GM23338 (cell line): ENCODE measurements at regions not wholly inside any gene's neighbourhood (a gene's known extent, or its start where the extent isn't known, plus 50 kb on each side); places are given as distances from the start of the nearest gene placed in this dataset.

Experiments used
- CREB1 ChIP-seq: fragments of 250-450 bp; sonication (Bioruptor Pico); IDR thresholded peaks from 2 replicates; pipeline ENCODE4 v1.5.0; 2020; ENCODE audit warnings: low read depth, mild to moderate bottlenecking, moderate library complexity
- ETS1 ChIP-seq: IDR thresholded peaks from 2 replicates; pipeline ENCODE4 v1.6.1; 2016; ENCODE audit warnings: antibody characterized with exemption
- EZH2 ChIP-seq: fragments of 200-600 bp; sonication (generic); IDR thresholded peaks from one replicate; pipeline ENCODE4 v1.8.0; 2017; ENCODE audit warnings: antibody characterized with exemption, mild to moderate bottlenecking, low read depth; ENCODE audit not compliant: unreplicated experiment
- EZH2phosphoT487 ChIP-seq: fragments of 200-600 bp; sonication (generic); IDR thresholded peaks from one replicate; pipeline ENCODE4 v1.8.1; 2018; ENCODE audit warnings: antibody characterized with exemption; ENCODE audit not compliant: unreplicated experiment
- JUNB ChIP-seq: IDR thresholded peaks from one replicate; pipeline ENCODE4 v1.6.1; 2016; ENCODE audit warnings: antibody characterized with exemption; ENCODE audit not compliant: unreplicated experiment
- NANOG ChIP-seq: IDR thresholded peaks from 2 replicates; pipeline ENCODE4 v1.6.1; 2016; ENCODE audit warnings: antibody characterized with exemption, borderline replicate concordance
- POLR2AphosphoS5 ChIP-seq: IDR thresholded peaks from 2 replicates; pipeline ENCODE4 v1.6.1; 2016; ENCODE audit warnings: antibody characterized with exemption, low read depth
- STAT1 ChIP-seq: IDR thresholded peaks from one replicate; pipeline ENCODE4 v1.6.1; 2016; ENCODE audit warnings: antibody characterized with exemption; ENCODE audit not compliant: unreplicated experiment
- ZNF114 ChIP-seq: fragments of 250-450 bp; sonication (Bioruptor Pico); IDR thresholded peaks from 2 replicates; pipeline ENCODE4 v1.5.0; 2020; ENCODE audit warnings: mild to moderate bottlenecking, moderate library complexity
- ZNF331 ChIP-seq: fragments of 250-450 bp; sonication (Bioruptor Pico); IDR thresholded peaks from 2 replicates; pipeline ENCODE4 v1.5.0; 2020; ENCODE audit warnings: low read depth, mild to moderate bottlenecking, moderate library complexity
- TF ChIP-seq, protein P1 (sequence below), 2 experiments: fragments of 200-600 bp in 1 of 2; sonication (generic) in 1 of 2; conservative IDR thresholded peaks; 2 replicates each; pipeline versions ENCODE4 v1.5.1 to v1.6.1; 2016 to 2017; ENCODE audit warnings: antibody characterized with exemption in 2 of 2, low read depth in 2 of 2, mild to moderate bottlenecking in 2 of 2, moderate library complexity in 1 of 2
- TF ChIP-seq, protein P2 (sequence below): IDR thresholded peaks from one replicate; pipeline ENCODE4 v1.6.1; 2018; ENCODE audit warnings: antibody characterized with exemption; ENCODE audit not compliant: unreplicated experiment

DNA sequence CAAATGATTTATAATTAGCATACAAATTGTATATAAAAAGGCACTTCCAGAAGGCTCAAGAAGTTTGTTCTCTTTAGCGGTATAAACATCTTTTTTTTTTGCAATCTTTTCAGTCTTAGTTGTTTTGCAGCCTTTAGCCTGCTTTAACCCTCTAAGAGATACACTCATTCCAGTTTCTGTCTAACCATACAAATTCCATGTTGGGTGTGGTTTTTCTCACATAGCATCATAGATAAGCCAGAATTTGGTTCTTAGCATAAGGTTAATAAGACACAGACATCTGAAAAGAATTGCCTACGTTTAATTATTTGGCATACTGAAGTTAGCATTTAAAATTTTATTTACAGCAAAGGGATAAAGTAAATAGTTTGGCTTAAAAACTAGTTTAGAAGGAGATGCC lies 92.5 kb upstream of the NPVF start:
- TF ChIP-seq, protein P1, sequence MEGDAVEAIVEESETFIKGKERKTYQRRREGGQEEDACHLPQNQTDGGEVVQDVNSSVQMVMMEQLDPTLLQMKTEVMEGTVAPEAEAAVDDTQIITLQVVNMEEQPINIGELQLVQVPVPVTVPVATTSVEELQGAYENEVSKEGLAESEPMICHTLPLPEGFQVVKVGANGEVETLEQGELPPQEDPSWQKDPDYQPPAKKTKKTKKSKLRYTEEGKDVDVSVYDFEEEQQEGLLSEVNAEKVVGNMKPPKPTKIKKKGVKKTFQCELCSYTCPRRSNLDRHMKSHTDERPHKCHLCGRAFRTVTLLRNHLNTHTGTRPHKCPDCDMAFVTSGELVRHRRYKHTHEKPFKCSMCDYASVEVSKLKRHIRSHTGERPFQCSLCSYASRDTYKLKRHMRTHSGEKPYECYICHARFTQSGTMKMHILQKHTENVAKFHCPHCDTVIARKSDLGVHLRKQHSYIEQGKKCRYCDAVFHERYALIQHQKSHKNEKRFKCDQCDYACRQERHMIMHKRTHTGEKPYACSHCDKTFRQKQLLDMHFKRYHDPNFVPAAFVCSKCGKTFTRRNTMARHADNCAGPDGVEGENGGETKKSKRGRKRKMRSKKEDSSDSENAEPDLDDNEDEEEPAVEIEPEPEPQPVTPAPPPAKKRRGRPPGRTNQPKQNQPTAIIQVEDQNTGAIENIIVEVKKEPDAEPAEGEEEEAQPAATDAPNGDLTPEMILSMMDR (conservative IDR thresholded peaks at IDR 0.05; ENCODE audit: low read depth in 2 of 2), result no peak
- TF ChIP-seq EZH2 (no peak), CREB1 (no peak), POLR2AphosphoS5 (no peak), NANOG (no peak), EZH2phosphoT487 (no peak), ZNF114 (CRISPR knock-in tag) (no peak), JUNB (no peak), ZNF331 (CRISPR knock-in tag) (no peak), ETS1 (no peak), STAT1 (no peak)
- TF ChIP-seq, protein P2, sequence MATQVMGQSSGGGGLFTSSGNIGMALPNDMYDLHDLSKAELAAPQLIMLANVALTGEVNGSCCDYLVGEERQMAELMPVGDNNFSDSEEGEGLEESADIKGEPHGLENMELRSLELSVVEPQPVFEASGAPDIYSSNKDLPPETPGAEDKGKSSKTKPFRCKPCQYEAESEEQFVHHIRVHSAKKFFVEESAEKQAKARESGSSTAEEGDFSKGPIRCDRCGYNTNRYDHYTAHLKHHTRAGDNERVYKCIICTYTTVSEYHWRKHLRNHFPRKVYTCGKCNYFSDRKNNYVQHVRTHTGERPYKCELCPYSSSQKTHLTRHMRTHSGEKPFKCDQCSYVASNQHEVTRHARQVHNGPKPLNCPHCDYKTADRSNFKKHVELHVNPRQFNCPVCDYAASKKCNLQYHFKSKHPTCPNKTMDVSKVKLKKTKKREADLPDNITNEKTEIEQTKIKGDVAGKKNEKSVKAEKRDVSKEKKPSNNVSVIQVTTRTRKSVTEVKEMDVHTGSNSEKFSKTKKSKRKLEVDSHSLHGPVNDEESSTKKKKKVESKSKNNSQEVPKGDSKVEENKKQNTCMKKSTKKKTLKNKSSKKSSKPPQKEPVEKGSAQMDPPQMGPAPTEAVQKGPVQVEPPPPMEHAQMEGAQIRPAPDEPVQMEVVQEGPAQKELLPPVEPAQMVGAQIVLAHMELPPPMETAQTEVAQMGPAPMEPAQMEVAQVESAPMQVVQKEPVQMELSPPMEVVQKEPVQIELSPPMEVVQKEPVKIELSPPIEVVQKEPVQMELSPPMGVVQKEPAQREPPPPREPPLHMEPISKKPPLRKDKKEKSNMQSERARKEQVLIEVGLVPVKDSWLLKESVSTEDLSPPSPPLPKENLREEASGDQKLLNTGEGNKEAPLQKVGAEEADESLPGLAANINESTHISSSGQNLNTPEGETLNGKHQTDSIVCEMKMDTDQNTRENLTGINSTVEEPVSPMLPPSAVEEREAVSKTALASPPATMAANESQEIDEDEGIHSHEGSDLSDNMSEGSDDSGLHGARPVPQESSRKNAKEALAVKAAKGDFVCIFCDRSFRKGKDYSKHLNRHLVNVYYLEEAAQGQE, result no peak
